Putamen (tissue), 1 donor: ENCODE measurements at regions not wholly inside any gene's neighbourhood (a gene's known extent, or its start where the extent isn't known, plus 50 kb on each side); places are given as distances from the start of the nearest gene placed in this dataset.

Source experiments
- DNase-seq: peaks from one replicate; pipeline ENCODE4 v3.0.0-alpha.2; 2016; ENCODE audit warnings: low spot score

GRCh38 chr12:22740656-22741355 is 115.8 kb downstream of the ETNK1 start:
- DNase-seq, result no peak

GRCh38 chr12:22743700-22744099 is 118.7 kb downstream of the ETNK1 start:
- DNase-seq, result no peak

GRCh38 chr12:22744197-22744596 is 119.2 kb downstream of the ETNK1 start:
- no peak for DNase-seq

GRCh38 chr12:22746720-22747119 is 121.7 kb downstream of the ETNK1 start:
- no peak for DNase-seq

- DNase-seq, result no peak
These were observed 130.7 kb downstream of the ETNK1 start for GRCh38 chr12:22755629-22756028.

- no peak for DNase-seq
These were observed 135.1 kb downstream of the ETNK1 start for GRCh38 chr12:22759769-22760674.

- no peak for DNase-seq
These were observed 140.6 kb downstream of the ETNK1 start for GRCh38 chr12:22765421-22766130.

GRCh38 chr12:22766911-22767420 is 142.0 kb downstream of the ETNK1 start:
- no peak for DNase-seq

GRCh38 chr12:22781339-22781738 is 156.4 kb downstream of the ETNK1 start:
- no peak for DNase-seq

- DNase-seq, result no peak
These were observed 162.6 kb downstream of the ETNK1 start for GRCh38 chr12:22787557-22787956.

- no peak for DNase-seq
These were observed 163.9 kb downstream of the ETNK1 start for GRCh38 chr12:22788913-22789312.

GRCh38 chr12:22792138-22792537 is 167.2 kb downstream of the ETNK1 start:
- no peak for DNase-seq

- no peak for DNase-seq
These were observed 169.0 kb downstream of the ETNK1 start for GRCh38 chr12:22794017-22794416.

- DNase-seq, result no peak
These were observed 172.1 kb downstream of the ETNK1 start for GRCh38 chr12:22796941-22797630.

GRCh38 chr12:22797701-22798100 is 172.7 kb downstream of the ETNK1 start:
- no peak for DNase-seq

GRCh38 chr12:22798116-22798515 is 173.1 kb downstream of the ETNK1 start:
- DNase-seq, result no peak

GRCh38 chr12:22799503-22799902 is 174.5 kb downstream of the ETNK1 start:
- no peak for DNase-seq

GRCh38 chr12:22800332-22800731 is 175.4 kb downstream of the ETNK1 start:
- DNase-seq, result no peak

GRCh38 chr12:22802883-22803630 is 178.1 kb downstream of the ETNK1 start:
- DNase-seq, result no peak

GRCh38 chr12:22803725-22804124 is 178.8 kb downstream of the ETNK1 start:
- DNase-seq, result no peak

- no peak for DNase-seq
These were observed 183.9 kb downstream of the ETNK1 start for GRCh38 chr12:22808860-22809259.
